Upper lobe of left lung (tissue), 6 donors: ENCODE measurements at regions not wholly inside any gene's neighbourhood (a gene's known extent, or its start where the extent isn't known, plus 50 kb on each side); places are given as distances from the start of the nearest gene placed in this dataset.

Source experiments
- ATAC-seq, 2 donors: fragments of 200-7000 bp; cut with Tn5 transposase; one replicate each; pipeline ENCODE4 v1.9.1; 2022; ENCODE audit warnings: mild to moderate bottlenecking in 2 of 2, moderate library complexity in 2 of 2; ENCODE audit not compliant: low FRiP score in 2 of 2
- DNase-seq, 2 donors: peaks; one replicate each; pipeline ENCODE4 v3.0.0-alpha.2; 2019 to 2020
- H3K27ac ChIP-seq, 4 donors: fragments of 200-600 bp; sonication (generic); one replicate each; pipeline ENCODE4 v1.5.1; 2016 to 2019
- H3K27me3 ChIP-seq, 4 donors: fragments of 200-600 bp; sonication (generic); one replicate each; pipeline ENCODE4 v1.5.1; 2017 to 2019
- H3K36me3 ChIP-seq, 4 donors: fragments of 200-600 bp; sonication (generic); one replicate each; pipeline ENCODE4 v1.5.1; 2016 to 2019
- H3K4me1 ChIP-seq, 4 donors: fragments of 200-600 bp; sonication (generic); one replicate each; pipeline ENCODE4 v1.5.1; 2018 to 2019
- H3K4me3 ChIP-seq, 4 donors: fragments of 200-600 bp; sonication (generic); one replicate each; pipeline ENCODE4 v1.5.1; 2017 to 2019; ENCODE audit warnings: mild to moderate bottlenecking in 2 of 4, moderate library complexity in 1 of 4
- H3K9me3 ChIP-seq, 4 donors: fragments of 200-600 bp; sonication (generic); one replicate each; pipeline ENCODE4 v1.5.1; 2018 to 2019
- EP300 ChIP-seq, 4 donors: sonication (generic); formaldehyde crosslinking; IDR thresholded peaks; one replicate each; pipeline ENCODE4 v1.5.1; 2017; ENCODE audit warnings: antibody characterized with exemption in 4 of 4, control low read depth in 2 of 4
- POLR2A ChIP-seq, 4 donors: fragments of 450-650 bp; IDR thresholded peaks; one replicate each; pipeline ENCODE4 v1.5.1; 2016 to 2017; ENCODE audit warnings: antibody characterized with exemption in 4 of 4, mild to moderate bottlenecking in 2 of 4
- POLR2AphosphoS5 ChIP-seq, 2 donors: sonication (generic); formaldehyde crosslinking; IDR thresholded peaks; one replicate each; pipeline ENCODE4 v1.5.1; 2017; ENCODE audit warnings: antibody characterized with exemption in 2 of 2
- WGBS, 2 donors: methylation state at CpG; one replicate each; pipeline ENCODE4 v1.1.5; 2017 to 2018; 5-methylcytosine and 5-hydroxymethylcytosine counted together
- TF ChIP-seq, protein P1 (sequence below), 6 experiments: fragments of 450-650 bp in 4 of 6; fragments of 200-600 bp in 2 of 6; sonication (generic) in 2 of 6; IDR thresholded peaks; one replicate each; pipeline ENCODE4 v1.5.1; 2016 to 2019; ENCODE audit warnings: antibody characterized with exemption in 6 of 6
- donor health status: DM: no; HTN: no; CAD: no; lungs with moderate emphysema.
- donor health status: DM: no; HTN: yes; CAD: no; lungs with severe emphysema.

DNA sequence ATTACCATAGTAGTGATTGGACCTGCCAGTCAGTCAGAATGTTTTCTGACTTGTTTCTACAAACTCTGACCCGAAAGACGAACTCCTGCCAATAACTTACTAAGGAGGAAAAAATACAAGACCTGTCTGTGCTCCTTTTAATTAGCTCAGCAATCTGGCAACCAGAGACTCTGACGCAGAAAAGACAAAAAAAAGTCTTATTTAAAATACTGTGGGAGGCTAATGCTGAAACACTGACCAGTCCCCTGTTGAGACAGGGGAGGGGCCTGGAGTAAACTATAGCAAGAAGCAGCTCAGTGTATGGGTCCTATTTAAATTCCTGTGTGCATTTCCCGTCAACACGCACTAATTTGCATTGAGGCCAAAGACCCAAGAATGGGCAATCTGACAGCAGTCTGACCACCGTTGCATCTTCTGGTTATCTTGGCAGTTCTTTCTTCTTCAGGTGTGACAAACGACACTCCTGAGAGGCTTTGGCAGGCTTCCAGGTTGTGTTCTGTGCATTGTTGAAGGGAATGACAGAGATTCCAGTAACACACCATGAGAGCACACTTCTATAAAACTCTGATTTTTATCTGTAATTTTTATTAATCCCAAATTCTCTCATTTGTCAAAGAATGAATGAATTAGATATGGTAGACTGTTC is 1114.3 kb downstream of the IGSF11 start:
- no peak for TF ChIP-seq EP300 (IDR thresholded peaks at IDR 0.05)
- TF ChIP-seq, protein P1, sequence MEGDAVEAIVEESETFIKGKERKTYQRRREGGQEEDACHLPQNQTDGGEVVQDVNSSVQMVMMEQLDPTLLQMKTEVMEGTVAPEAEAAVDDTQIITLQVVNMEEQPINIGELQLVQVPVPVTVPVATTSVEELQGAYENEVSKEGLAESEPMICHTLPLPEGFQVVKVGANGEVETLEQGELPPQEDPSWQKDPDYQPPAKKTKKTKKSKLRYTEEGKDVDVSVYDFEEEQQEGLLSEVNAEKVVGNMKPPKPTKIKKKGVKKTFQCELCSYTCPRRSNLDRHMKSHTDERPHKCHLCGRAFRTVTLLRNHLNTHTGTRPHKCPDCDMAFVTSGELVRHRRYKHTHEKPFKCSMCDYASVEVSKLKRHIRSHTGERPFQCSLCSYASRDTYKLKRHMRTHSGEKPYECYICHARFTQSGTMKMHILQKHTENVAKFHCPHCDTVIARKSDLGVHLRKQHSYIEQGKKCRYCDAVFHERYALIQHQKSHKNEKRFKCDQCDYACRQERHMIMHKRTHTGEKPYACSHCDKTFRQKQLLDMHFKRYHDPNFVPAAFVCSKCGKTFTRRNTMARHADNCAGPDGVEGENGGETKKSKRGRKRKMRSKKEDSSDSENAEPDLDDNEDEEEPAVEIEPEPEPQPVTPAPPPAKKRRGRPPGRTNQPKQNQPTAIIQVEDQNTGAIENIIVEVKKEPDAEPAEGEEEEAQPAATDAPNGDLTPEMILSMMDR (IDR thresholded peaks at IDR 0.05) = no peak
- TF ChIP-seq POLR2AphosphoS5 (IDR thresholded peaks at IDR 0.05) = no peak
- TF ChIP-seq POLR2A (IDR thresholded peaks at IDR 0.05) = no peak
- Histone ChIP-seq H3K36me3 (no peaks in the 10 kb centered on the region), H3K4me3 (no peak overlapping the region), H3K4me1 (no peaks in the 10 kb centered on the region), H3K9me3 (no peaks in the 10 kb centered on the region), H3K27ac (no peak overlapping the region), H3K27me3 (no peaks in the 10 kb centered on the region)
- ATAC-seq = no peak
- DNase-seq = no peak
- 57 to 75% methylated on average over 7 of the region's 7 CpGs for WGBS, 2 donors

- no peaks in the 10 kb centered on the region for H3K4me1 ChIP-seq
- TF ChIP-seq POLR2AphosphoS5 (IDR thresholded peaks at IDR 0.05) = no peak
- no peak for TF ChIP-seq EP300 (IDR thresholded peaks at IDR 0.05)
- TF ChIP-seq POLR2A (IDR thresholded peaks at IDR 0.05) = no peak
- TF ChIP-seq, protein P1 (IDR thresholded peaks at IDR 0.05) = no peak
- H3K27me3 ChIP-seq = no peaks in the 10 kb centered on the region
- ATAC-seq = no peak
- H3K36me3 ChIP-seq = no peaks in the 10 kb centered on the region
- 81 to 83% methylated on average over 3 of the region's 3 CpGs for WGBS, 2 donors
- no peak overlapping the region for H3K4me3 ChIP-seq
- no peak for DNase-seq
- H3K9me3 ChIP-seq = no peaks in the 10 kb centered on the region
- H3K27ac ChIP-seq = no peak overlapping the region
These were observed 1113.2 kb downstream of the IGSF11 start for GRCh38 chr3:117921411-117921810.

DNA sequence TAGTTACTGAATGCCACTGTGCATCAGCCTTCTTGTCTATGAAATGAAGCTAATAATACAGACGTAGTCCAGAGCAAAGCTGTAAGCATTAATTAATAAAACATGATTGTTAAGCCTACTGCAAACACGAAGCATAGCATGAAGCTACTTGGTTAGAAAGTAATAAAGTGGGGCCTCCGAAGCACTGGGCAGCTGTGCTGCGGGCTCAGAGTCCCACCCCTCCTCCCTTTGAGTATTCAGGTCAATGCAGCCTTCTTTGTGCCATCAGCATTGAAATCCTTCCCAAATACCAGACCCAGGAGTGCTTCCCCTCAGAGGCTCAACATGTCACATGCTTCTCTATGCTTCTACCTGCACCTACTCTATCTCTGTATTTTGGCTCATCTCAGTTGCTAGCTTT is 1112.6 kb downstream of the IGSF11 start:
- DNase-seq (no peak), ATAC-seq (no peak)
- Histone ChIP-seq H3K27me3 (no peaks in the 10 kb centered on the region), H3K4me3 (no peak overlapping the region), H3K9me3 (no peaks in the 10 kb centered on the region), H3K36me3 (no peaks in the 10 kb centered on the region), H3K27ac (no peak overlapping the region), H3K4me1 (no peaks in the 10 kb centered on the region)
- 68 to 77% methylated on average over 4 of the region's 4 CpGs for WGBS, 2 donors
- no peak for TF ChIP-seq EP300 (IDR thresholded peaks at IDR 0.05)
- no peak for TF ChIP-seq POLR2A (IDR thresholded peaks at IDR 0.05)
- TF ChIP-seq, protein P1 (IDR thresholded peaks at IDR 0.05) = no peak
- TF ChIP-seq POLR2AphosphoS5 (IDR thresholded peaks at IDR 0.05) = no peak

DNA sequence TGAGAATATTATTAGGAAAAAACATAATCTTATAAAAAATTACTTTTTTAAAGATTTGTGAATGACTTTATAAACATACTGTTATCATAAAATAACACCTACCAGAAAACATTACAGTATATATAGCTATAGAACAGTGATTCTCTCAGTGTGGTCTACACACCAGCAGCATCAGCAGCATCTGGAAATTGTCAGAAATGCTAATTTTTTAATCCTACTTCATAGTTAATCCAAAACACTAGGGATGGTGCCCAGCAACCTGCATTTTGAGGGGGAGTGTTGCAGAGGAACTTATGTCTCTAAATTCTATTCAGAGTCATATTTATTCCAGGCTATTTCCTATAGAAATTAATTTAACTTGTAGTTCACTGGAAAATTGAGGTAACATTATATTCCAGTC is 1107.8 kb downstream of the IGSF11 start:
- TF ChIP-seq POLR2AphosphoS5 (IDR thresholded peaks at IDR 0.05) (no peak), EP300 (IDR thresholded peaks at IDR 0.05) (no peak), POLR2A (IDR thresholded peaks at IDR 0.05) (no peak)
- DNase-seq (no peak), ATAC-seq (no peak)
- no peaks in the 10 kb centered on the region for H3K4me1 ChIP-seq
- H3K27ac ChIP-seq = no peak overlapping the region
- no peaks in the 10 kb centered on the region for H3K36me3 ChIP-seq
- no peak overlapping the region for H3K4me3 ChIP-seq
- no peaks in the 10 kb centered on the region for H3K27me3 ChIP-seq
- H3K9me3 ChIP-seq = no peaks in the 10 kb centered on the region

- Histone ChIP-seq H3K27me3 (no peaks in the 10 kb centered on the region), H3K36me3 (no peaks in the 10 kb centered on the region), H3K9me3 (no peaks in the 10 kb centered on the region), H3K27ac (no peak overlapping the region), H3K4me3 (no peak overlapping the region), H3K4me1 (no peaks in the 10 kb centered on the region)
- ATAC-seq (no peak), DNase-seq (no peak)
- TF ChIP-seq POLR2A (IDR thresholded peaks at IDR 0.05) = no peak
- TF ChIP-seq, protein P1 (IDR thresholded peaks at IDR 0.05) = no peak
- no peak for TF ChIP-seq POLR2AphosphoS5 (IDR thresholded peaks at IDR 0.05)
- TF ChIP-seq EP300 (IDR thresholded peaks at IDR 0.05) = no peak
- WGBS, 2 donors = 75 to 85% methylated on average over 1 of the region's 1 CpG
These were observed 1106.8 kb downstream of the IGSF11 start for GRCh38 chr3:117927825-117928224.
